AG08396 (cell line): ENCODE measurements at regions not wholly inside any gene's neighbourhood (a gene's known extent, or its start where the extent isn't known, plus 50 kb on each side); places are given as distances from the start of the nearest gene placed in this dataset.
"Not testable (repeated sequence)": the region's sequence is repeated elsewhere in the genome, so short reads cannot be mapped to it uniquely, and the experiment has no call there.

Experiments used
- DNase-seq: peaks from one replicate; pipeline ENCODE4 v3.0.0; 2012; ENCODE audit warnings: low spot score, mixed read lengths

GRCh38 chr4:115470763-115471162, 357.3 kb upstream of the NDST4 start:
- no peak for DNase-seq

GRCh38 chr4:115459301-115459700, 345.9 kb upstream of the NDST4 start:
- DNase-seq: not testable (repeated sequence)

DNA sequence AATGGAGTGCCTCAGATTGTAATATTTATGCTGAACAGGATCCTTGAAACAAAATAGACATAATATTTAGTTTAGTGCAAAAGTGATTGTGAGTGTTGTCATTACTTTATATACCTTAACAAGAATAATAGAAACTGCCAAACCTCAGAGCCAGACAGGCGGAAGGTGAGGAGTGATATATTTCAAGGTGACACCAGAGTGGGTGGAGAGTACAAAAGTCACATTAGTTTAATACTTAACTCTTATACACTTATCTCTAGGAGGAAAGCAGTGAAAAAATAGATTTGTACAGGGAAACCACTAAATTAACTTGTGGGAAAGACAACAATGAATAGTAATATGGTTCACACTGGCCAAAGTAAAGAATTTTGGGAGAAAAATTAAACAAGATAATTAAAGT, 342.8 kb upstream of the NDST4 start:
- DNase-seq: no peak

GRCh38 chr4:115454228-115454627, 340.8 kb upstream of the NDST4 start:
- DNase-seq: no peak

GRCh38 chr4:115453416-115453815, 340.0 kb upstream of the NDST4 start:
- DNase-seq: no peak

DNA sequence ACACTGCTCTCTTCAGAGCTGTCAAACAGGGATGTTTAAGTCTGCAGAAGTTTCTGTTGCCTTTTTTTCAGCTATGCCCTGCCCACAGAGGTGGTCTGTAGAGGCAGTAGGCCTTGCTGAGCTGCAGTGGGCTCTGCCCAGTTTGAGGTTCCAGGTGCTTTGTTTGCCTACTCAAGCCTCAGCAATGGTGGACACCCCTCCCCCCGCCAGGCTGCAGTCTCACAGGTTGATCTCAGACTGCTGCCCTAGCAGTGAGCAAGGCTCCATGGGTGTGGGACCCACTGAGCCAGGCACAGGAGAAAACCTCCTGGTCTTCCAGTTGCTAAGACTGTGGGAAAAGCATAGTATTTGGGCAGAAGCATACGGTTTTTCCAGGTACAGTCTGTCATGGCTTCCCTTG, 338.8 kb upstream of the NDST4 start:
- not testable (repeated sequence) for DNase-seq

DNA sequence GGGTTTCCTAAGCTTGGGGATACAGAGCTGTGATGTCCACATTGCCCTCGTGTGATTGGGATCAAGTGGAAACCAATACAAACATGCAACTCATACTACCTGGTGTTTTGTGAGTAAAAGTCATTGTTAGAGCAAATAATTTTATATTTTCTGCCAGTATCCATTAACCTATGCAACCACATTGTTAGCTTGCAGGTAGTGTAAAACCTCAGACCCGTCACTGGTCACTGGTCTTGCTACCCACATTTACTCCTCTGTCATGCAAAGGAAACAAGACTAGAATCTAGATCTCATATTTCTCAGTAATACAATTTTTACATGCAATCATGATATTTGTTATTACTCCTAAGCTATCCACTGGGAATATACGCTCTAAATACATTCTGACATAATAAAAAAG, 324.3 kb upstream of the NDST4 start:
- DNase-seq: no peak

- no peak for DNase-seq
These were observed 320.1 kb upstream of the NDST4 start for GRCh38 chr4:115433491-115433890.

GRCh38 chr4:115430024-115430423, 316.6 kb upstream of the NDST4 start:
- no peak for DNase-seq

- no peak for DNase-seq
These were observed 315.0 kb upstream of the NDST4 start for GRCh38 chr4:115428455-115428854.

DNA sequence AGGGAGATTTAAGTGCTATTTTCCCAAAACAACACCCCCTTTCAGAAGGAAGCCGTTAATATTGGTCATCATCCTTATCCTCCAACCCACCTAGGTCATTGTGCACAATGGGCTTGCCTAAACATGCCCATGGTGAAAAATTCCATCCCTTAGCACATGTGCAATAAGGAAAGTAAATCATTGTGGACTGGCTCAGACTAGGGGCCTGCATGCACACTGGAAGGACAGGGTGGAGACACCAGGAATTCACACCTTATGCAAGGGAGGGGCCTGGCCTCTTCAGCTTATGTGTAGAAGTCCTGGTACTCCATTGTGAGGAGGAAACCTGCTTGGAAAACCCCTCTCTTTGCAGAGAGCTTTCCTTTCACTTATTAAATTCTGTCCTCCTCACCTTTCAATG, 311.4 kb upstream of the NDST4 start:
- DNase-seq: no peak

DNA sequence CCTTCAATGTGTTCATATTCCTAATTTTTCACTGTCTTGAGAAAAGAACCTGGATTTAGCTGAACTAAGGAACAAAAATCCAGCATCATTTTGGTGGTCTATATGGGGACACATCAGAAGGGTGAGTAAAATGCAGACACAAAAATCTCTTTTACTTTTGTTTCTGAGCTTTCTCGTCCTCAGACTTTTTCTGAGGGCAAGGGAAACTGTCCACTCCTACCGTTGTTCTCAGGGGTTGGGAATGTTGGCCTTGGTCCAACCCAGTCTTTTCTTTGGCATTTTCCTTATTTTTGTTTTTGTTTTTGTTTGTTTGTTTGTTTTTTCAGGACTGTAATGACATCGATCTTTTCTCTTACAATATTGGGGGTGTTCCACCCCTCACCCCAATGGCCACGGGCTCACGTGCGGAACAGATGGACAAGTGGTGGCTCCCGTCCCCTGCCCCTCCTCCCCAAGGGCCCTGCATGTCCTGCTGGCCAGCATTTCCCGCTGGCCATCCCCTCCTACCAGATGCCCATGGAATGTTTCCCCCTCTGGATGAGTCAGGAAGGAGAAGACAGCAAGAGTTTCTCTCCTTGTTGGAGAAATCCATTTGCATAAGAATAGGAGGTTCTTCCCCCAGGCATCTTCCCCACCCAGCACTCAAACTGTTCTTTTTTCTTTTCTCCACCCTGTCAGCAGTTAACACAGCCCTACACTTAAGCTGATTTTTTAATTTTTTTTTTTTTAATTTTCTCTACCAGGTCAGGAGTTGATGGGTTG, 305.4 kb upstream of the NDST4 start:
- DNase-seq: no peak

- no peak for DNase-seq
These were observed 282.6 kb upstream of the NDST4 start for GRCh38 chr4:115396034-115396433.

DNA sequence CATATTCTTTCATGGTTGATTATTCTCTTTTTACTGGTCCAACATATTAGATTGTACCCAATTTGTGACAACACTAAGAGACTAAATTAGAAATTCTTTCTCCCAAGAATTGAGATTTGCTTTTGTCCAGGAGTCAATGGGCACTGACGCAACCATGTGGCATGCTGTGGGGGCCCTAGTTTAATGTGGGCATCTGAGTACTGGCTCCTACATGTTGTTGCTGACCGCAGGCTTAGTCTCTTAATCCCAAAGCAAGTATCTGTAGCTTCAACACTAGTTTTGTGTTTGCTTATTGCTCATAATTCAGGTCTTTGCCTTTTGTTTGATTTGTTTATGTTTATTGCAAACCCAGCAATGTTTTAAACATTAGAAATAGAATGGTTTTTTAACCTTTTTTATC, 263.4 kb upstream of the NDST4 start:
- DNase-seq: no peak

GRCh38 chr4:115374621-115375020, 261.2 kb upstream of the NDST4 start:
- no peak for DNase-seq

DNA sequence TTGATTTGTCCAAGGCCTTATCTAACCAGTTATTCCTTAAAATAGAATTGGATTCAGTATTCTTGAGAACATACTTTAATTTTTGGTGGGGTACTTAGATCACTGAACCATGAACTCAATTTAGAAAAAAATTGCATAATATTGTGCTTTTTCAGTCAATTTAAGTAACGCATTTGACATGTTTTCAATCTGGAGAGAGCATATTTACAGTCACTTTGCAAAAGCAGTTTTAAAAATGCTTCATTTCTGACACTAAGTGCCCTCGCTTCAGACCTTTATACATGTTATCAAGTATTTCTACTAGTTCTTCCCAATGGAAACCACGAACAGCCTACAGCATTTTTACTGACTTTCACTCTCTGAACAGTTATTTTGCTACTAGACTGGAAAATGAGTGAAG, 257.1 kb upstream of the NDST4 start:
- no peak for DNase-seq

GRCh38 chr4:115370012-115370411, 256.6 kb upstream of the NDST4 start:
- no peak for DNase-seq

GRCh38 chr4:115366390-115366789, 253.0 kb upstream of the NDST4 start:
- no peak for DNase-seq

- no peak for DNase-seq
These were observed 251.8 kb upstream of the NDST4 start for GRCh38 chr4:115365185-115365584.

GRCh38 chr4:115361781-115362180, 248.4 kb upstream of the NDST4 start:
- DNase-seq: no peak

GRCh38 chr4:115360431-115360830, 247.0 kb upstream of the NDST4 start:
- no peak for DNase-seq

DNA sequence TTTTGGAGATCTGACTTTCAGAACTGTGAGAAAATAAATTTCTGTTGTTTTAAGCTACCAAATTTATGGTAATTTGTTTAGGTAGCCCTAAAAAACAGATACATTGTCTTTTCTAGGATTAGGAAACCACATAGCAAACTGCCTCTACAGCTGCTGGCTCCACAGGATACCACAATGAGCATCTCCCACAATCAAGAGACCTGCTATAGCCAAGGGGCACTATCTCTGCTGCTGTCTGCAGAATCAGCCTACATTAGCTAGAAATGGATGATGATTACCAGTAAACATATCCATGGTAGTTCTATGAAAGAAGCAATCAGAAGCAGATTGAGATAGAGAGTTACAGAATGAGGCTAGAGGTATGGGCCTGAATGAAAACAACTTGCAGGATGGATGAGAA, 244.4 kb upstream of the NDST4 start:
- DNase-seq: no peak

DNA sequence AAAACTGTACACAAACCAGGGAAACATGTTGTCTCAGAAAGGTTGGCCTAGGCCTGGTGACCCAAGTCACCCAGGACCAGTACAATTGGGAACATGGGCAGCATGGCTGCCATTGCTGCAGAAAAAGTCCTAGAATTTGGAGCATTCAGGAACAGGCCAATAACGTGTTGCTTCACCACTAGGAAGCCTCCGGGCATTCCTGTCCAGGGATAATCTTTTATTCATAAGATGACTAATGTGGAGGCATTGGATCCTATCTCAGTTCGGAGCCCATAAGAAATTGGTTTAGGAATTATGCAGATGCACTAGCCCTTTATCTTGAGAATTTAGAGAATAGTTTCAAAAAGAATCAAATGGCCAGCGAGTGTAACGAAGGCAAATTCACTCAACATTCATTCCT, 242.8 kb upstream of the NDST4 start:
- DNase-seq: no peak

- DNase-seq: no peak
These were observed 241.9 kb upstream of the NDST4 start for GRCh38 chr4:115355329-115355728.
